NCI-H187 treated with DMSO at 0.1 percent for 48 hours (cell line): ENCODE measurements at regions not wholly inside any gene's neighbourhood (a gene's known extent, or its start where the extent isn't known, plus 50 kb on each side); places are given as distances from the start of the nearest gene placed in this dataset.
"Not testable (repeated sequence)": the region's sequence is repeated elsewhere in the genome, so short reads cannot be mapped to it uniquely, and the experiment has no call there.

Source experiments
- DNase-seq: peaks from one replicate; lab custom pipeline; 2025; lab: John Stamatoyannopoulos, UW

- DNase-seq, result no peak
Measured at GRCh38 chr5:62097361-62097760, 208.6 kb upstream of the KIF2A start.

- DNase-seq, result no peak
Measured at GRCh38 chr5:62100201-62100600, 205.8 kb upstream of the KIF2A start.

- not testable (repeated sequence) for DNase-seq
Measured at GRCh38 chr5:62103863-62104262, 202.1 kb upstream of the KIF2A start.

- DNase-seq, result no peak
Measured at GRCh38 chr5:62111428-62111827, 194.6 kb upstream of the KIF2A start.

GRCh38 chr5:62112689-62113228, 193.2 kb upstream of the KIF2A start:
- no peak for DNase-seq

DNA sequence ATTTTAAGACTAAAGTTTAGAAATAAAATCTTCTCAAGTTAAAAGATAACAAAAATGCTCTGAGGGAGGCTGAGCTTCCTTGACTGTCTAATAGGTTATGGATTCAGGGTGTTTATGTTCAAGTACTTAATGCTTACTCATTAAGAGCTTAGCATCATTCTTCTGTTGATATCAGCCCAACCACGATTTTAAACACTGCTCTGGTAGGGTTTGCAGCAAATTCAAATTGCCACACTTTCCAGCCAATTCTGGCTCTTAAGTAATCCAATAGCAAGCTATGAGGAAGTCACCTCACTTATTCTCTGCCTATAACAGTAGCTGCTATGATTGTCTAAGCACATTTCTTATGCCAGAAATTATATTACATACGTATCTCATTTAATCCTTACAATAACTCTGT, 191.0 kb upstream of the KIF2A start:
- no peak for DNase-seq

DNA sequence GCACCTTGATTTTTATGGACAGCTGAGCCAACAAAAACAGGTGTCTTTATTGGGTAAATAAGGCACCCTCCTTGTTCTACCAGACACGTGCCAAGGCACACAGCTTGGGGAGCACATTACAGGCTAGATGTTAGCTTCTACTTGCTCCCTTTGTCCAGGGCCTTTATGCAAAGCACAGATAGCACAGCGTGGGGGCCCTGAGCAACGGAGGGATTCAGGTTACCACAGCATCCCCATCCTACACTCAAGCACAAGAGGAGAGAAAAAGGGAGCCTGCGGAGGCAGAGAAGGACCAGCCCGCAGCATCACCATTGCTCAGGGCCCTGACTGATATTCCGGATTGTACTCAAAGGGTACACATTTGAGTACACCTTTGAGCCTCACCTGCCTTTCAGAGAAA, 181.7 kb upstream of the KIF2A start:
- no peak for DNase-seq

- no peak for DNase-seq
Measured at GRCh38 chr5:62126090-62126489, 179.9 kb upstream of the KIF2A start.

DNA sequence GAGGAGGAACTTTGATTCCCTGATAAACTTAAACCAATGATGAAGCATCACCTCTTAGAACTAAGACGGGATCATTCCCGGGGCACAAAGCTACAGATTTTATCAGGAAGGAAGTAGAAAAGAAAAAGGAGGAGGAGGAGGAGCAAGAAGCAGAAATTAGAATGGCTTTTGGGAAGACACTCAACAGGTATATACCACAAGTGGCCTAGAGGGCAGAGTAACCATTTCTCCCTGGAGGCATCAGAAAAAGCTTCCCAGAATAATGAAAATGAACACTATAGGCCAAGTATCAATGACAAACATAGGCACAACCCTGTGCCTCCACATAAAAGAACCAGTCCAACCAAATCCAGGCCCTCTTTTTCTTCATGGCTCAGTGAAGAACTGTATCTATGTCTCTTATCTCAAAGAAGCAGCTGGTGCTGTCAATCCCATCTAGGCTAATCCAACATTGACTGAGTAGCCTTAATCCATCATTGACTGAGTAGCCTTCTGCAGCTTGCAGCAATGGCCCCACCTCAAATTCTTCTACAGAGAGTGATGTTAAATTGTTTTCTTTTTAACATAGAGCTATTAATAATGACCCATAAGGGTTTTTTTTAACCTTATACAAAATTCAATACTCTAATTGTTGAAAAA, 178.8 kb upstream of the KIF2A start:
- DNase-seq, result no peak

- DNase-seq, result no peak
Measured at GRCh38 chr5:62130107-62130506, 175.9 kb upstream of the KIF2A start.

DNA sequence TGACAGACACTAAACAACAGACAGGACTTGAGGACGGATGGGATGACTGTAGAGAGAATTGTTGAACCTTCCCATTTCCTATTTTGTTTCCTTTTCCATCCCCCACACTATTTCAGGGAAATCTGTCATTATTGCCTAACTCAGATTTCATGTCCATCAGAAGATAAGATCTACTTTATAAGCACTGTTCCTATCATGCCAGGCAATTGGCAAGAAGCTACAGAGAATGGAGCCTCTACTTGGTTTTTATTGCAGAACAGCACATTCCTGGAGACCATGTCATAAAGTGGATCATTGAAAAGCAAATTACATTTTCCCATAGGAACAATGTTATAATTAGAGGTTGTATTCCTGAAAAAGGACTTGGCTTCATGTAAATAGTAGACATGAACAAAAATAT, 173.7 kb upstream of the KIF2A start:
- no peak for DNase-seq

DNA sequence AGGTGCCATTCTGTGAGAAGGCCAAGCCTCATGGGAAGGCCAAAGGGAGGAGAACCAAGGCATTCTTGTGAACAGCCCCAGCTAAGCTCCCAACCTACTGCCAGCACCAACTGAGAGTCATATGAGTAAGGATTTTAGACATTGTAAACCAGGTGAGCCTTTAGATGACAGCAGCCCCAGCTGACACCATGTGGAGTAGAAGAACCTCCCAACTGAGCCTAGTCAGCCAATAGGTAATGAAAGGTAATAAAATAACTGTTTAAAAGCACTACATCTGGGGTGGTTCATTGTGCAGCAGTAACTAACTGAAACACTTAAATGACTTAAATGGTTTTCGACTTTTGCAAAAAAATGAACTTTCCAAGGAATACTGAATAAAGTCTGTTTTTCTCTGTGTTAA, 172.6 kb upstream of the KIF2A start:
- no peak for DNase-seq

DNA sequence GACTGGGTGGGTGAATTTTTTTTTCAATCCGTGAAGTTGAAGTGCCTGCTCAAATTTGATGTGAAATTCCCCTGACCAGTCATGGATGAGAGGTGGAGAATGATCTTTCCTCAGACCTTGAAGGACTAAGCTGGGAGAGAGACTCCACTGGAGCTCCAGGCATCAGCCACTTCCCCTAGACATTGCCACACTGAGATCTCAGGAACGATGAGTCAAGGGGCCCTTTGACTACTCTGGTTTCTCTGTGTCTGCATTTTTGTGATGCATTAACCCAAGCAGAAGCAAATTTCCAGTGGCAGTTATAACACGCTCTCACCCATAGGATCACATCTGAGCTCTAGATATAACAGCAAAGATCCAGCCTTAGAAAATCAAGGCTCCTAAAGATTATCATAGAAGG, 171.2 kb upstream of the KIF2A start:
- no peak for DNase-seq

- no peak for DNase-seq
Measured at GRCh38 chr5:62137628-62138027, 168.4 kb upstream of the KIF2A start.

DNA sequence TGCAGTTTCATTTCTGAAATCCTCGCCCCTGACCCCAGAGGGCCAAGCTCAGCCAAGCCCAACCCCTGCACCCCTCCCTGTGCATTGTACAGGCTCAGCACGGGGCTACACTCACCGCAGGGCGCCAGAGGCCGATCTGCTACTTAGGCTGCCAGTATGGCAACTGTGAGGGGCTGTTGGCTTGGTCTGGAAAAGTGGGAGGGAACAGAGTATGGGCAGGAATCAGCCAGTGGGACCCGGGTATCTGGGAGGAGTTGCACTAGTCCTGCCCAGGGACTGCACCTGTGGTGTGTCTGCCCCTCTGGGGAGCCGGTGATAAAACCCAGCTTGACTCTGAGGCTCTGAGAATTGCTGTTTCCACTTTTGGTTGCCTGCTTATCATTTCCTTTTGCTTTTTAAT, 167.4 kb upstream of the KIF2A start:
- DNase-seq, result no peak

DNA sequence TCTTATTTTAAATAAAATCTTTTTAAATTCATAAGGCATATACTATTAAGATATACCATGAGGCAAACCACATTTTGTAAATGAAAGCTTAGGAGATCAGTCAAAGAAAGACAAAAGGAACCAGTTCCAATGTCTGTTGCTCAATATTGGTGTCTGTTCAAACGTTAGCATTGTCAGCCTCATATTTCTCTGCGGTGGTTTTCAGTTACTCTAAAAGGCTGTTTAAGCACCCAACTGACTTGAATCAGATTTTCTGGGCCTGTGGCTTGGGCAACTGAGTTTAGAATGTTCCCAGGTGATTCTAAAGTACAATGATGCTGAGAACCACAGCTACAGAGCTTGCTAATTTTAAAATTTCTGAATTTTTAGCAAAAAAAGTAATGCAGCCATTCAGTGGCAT, 166.3 kb upstream of the KIF2A start:
- DNase-seq, result no peak

DNA sequence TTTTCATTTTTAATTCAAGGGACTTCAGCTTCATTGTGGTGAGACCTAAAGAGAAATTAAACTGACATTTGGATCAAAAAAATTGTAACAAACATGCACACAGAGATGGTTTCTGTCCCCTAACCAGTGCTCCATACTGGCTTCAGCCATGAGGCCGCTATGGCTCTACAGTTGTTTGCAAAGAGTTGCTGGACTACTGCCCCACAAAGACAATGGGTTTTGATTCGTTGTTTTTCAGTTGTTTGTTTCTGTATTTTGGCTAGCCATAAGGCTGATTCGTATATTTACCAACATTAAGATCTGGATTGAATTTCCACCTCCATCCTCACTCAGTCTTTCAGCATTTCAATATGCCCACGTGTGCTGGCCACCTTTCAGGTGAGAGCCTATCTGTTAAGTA, 163.7 kb upstream of the KIF2A start:
- DNase-seq, result no peak

DNA sequence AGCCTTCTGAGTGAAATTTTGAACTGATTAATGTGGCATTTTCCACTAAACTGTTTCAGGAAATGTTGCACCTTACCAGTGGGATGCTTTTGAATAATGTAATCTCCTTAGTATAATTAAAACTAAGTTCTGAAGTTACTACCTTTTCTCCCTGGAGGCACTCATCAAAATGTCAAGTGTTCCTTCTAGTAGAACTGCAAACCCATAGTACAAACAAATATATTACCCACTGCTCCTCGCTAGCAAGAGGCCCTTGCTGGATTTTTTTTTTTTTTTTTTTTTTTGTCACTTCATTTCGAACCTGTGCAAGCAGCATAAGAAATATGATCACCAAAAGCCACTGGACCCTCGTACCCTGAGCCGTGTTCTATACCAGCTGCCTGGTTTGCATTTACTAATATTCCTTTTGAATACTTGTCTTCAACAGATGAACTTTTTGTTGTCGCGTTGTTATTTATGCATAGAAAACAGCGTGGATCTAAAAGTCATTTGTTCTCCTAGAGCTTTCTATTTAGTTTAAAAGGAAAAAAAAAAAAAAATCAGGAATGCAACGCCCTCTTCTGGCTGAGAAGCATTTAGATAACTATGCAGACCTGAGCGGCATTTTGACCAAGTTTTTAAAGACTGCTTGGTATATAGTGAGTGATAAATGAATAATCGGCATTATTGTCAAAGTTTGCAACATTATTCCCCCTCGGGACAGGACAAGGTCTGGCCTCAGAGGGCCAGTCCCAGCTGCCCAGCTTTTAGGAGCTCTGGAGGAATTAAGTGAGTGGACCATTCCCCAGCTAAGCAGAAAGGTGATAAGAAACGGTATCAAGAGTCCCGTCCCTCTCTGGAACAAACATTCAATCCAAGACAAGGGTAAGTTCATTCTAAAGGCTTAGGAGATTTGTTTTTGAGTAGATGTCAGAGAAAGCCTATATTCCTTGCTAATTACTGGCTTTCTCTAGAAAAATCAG, 162.5 kb upstream of the KIF2A start:
- DNase-seq, result no peak

- DNase-seq, result no peak
Measured at GRCh38 chr5:62144401-62145022, 161.5 kb upstream of the KIF2A start.

DNA sequence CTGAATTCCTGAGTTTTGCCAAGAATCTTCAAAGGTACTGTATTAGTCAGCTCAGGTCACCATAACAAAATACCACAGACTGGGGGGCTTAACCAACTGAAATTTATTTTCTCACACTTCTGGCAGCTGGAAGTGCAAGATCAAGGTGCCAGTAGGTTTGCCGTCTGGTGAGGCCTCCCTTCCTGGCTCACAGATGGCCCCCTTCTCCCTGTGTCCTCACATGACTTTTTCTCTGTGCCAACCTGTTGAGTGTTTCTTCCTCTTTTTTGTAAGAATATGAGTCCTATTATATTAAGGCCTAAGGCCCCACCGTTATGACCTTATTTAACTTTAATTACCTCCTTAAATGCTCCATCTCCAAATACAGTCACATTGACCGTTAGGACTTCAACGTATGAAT, 156.1 kb upstream of the KIF2A start:
- no peak for DNase-seq

- peak; percentile 32 for DNase-seq
Measured at GRCh38 chr5:62152394-62153087, 153.5 kb upstream of the KIF2A start.

GRCh38 chr5:62154758-62155157, 151.2 kb upstream of the KIF2A start:
- no peak for DNase-seq
